C4-2B (cell line): ENCODE measurements at regions not wholly inside any gene's neighbourhood (a gene's known extent, or its start where the extent isn't known, plus 50 kb on each side); places are given as distances from the start of the nearest gene placed in this dataset.

Experiments
- H3K27ac ChIP-seq: fragments of 450-650 bp; 2 replicates; pipeline ENCODE4 v1.5.1; 2017
- ZFX ChIP-seq: fragments of 450-650 bp; IDR thresholded peaks from 2 replicates; pipeline ENCODE4 v1.6.1; 2017
- TF ChIP-seq, protein P1 (sequence below): fragments of 450-650 bp; conservative IDR thresholded peaks from 2 replicates; pipeline ENCODE4 v1.5.1; 2017; ENCODE audit warnings: mild to moderate bottlenecking

DNA sequence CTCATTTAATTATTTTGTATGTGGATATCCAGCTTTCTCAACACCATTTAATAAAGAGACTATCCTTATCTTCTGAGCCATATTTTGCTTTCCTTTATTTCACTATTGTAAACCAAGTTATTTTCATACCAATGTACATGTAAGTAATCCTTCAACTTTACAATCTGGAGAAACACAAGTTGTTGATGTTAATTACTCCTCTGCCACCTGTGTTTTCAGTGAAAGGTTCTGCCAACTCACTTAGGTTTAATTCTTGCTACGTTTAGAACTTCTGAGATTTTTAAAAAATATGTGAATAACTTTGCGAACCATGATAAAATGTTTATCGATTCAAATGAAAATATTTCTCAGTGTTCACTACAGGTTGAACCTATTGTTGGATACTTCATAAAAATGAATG is 244.4 kb downstream of the CDH7 start:
- H3K27ac ChIP-seq, result no peak overlapping the region
- TF ChIP-seq ZFX, result no peak
- TF ChIP-seq, protein P1, sequence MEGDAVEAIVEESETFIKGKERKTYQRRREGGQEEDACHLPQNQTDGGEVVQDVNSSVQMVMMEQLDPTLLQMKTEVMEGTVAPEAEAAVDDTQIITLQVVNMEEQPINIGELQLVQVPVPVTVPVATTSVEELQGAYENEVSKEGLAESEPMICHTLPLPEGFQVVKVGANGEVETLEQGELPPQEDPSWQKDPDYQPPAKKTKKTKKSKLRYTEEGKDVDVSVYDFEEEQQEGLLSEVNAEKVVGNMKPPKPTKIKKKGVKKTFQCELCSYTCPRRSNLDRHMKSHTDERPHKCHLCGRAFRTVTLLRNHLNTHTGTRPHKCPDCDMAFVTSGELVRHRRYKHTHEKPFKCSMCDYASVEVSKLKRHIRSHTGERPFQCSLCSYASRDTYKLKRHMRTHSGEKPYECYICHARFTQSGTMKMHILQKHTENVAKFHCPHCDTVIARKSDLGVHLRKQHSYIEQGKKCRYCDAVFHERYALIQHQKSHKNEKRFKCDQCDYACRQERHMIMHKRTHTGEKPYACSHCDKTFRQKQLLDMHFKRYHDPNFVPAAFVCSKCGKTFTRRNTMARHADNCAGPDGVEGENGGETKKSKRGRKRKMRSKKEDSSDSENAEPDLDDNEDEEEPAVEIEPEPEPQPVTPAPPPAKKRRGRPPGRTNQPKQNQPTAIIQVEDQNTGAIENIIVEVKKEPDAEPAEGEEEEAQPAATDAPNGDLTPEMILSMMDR, result no peak

DNA sequence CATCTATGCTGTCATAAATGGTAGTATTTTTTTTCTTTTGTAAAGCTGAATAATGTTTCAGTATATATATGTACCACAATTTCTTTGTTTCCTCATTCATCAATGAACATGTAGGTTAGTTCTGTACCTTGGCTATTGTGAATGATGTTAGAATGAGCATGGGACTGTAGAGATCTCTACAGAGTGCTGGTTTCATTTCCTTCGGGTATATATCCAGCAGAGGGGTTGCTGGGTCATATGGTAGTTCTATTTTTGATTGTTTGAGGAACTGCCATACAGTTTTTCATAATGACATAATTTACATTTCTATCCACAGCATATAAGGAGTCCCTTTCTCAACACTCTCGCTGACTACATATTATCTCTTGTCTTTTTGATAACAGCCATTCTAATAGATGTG is 243.5 kb downstream of the CDH7 start:
- no peak for TF ChIP-seq ZFX
- TF ChIP-seq, protein P1, result no peak
- H3K27ac ChIP-seq, result no peak overlapping the region

DNA sequence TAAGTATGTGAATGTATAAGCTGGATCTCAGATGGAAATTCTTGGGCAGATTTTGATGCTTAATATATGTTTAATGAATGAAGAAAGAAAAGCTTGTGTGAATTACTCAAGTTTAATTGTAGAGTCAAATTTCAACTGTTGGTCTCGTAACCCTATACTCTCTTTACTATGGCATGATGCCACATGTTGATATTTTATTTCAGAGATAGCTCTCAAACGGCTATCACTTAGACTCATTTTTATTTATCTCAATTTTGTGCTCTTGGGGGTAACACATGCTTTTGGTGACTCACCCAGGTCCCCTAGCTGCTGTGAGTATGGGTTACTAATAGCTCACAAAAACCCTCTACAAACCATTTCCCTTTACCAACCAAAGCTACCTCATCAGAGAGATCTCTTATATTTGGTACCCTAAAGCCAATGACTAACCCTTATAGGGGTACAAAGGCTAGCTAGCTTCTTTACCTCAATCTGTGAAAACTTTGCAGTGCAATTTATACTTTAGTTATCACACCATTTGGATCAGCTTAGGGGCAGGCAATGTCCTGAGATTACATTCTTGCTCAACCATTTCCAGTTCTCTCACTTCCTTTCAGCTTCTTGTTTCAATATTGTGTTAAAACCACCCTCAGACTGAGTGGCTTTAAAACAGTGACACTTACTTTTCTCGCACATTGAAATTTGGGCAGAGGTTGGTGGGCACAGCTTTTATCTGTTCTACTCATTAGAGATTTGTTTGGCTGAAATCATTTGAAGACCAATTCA is 240.3 kb downstream of the CDH7 start:
- no peak overlapping the region for H3K27ac ChIP-seq
- TF ChIP-seq ZFX, result no peak
- TF ChIP-seq, protein P1, result no peak

DNA sequence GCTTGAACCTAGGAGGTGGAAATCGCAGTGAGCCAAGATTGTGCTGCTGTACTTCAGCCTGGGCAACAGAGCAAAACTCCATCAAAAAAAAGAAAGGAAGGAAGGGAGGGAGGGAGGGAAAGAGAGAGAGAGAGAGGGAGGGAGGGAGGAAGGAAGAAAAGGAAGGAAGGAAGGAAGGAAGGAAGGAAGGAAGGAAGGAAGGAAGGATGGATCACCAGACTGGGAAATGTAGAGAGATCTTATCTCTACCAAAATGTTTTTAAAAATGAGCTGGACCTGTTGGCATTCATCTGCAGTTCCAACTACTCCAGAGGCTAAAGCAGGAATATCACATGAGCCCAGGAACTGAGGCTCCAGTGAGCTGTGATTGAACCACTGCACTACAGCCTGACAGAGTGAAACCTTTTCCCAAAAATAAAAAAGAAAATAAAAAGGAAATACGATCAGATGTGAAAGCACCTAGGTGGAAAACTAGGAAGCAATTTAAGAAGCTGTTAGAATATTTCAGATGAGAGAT is 239.4 kb downstream of the CDH7 start:
- no peak for TF ChIP-seq ZFX
- TF ChIP-seq, protein P1, result no peak
- no peak overlapping the region for H3K27ac ChIP-seq

DNA sequence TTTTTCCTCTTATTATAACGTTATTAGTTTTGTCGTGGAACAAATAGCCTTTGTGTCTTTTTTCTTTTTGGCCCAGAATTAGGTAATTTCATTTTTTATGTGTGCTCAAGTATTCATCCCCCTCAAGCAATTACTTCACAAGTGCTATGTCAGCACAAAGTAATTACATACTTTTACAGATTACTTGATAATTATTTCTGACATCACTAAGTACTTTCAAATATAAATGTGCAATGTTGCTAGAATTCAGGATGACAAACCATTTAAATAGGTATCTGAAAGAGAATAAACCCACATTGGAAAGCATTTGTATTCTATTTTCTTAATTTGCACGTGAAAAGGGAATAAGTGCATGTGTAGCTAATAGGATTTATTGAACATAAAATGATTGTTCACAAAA is 238.2 kb downstream of the CDH7 start:
- TF ChIP-seq, protein P1, result no peak
- H3K27ac ChIP-seq, result no peak overlapping the region

DNA sequence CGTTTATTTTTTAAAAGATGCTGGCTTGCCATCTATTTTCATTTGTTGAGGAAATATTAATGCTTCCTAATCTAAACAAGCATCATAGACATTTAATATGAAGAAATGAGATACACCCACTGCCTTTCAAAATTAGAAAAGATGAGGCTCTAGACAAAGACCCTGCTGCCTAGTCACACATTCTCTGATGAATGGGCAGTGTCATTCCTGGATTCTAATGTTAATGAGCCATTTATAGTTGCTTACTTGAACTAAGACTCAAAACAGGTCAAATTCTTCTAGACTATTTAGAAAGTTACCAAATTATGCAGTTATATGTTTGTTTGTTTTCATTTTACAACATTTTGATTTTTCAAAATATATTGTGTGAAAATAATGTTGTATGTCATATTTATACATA is 237.6 kb downstream of the CDH7 start:
- TF ChIP-seq, protein P1, result no peak
- no peak for TF ChIP-seq ZFX
- H3K27ac ChIP-seq, result no peak overlapping the region

DNA sequence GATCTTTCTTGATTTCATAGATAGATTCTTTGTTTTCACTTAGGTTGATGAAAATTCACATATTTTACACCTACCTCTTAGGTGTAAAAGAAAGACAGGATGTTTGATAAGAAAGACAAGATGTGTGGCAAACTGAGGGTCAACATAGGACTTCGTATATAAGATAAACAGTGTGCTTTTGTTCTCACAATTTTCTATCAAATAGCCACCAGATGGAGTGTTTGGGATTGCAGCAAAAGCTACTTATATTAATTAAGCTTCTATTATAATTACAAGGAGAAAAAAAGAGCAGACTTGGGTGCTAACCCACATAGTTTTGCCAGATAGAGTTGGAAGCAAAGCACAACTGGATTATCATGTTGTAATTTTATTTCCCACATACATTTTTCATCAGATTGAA is 232.9 kb downstream of the CDH7 start:
- no peak overlapping the region for H3K27ac ChIP-seq
- TF ChIP-seq ZFX, result no peak
- TF ChIP-seq, protein P1, result peak; percentile 36
